Stomach (tissue), 8 donors: ENCODE measurements at regions not wholly inside any gene's neighbourhood (a gene's known extent, or its start where the extent isn't known, plus 50 kb on each side); places are given as distances from the start of the nearest gene placed in this dataset.

Source experiments
- DNase-seq, 2 donors: peaks; one replicate each; pipeline versions ENCODE4 v3.0.0 to v3.0.0-alpha.2; 2013 to 2019
- H3K27ac ChIP-seq, 5 donors: fragments of 200-600 bp in 4 of 5; sonication (generic) in 4 of 5; one replicate each; pipeline ENCODE4 v1.5.1; 2013 to 2019; ENCODE audit warnings: mild to moderate bottlenecking in 1 of 5, moderate library complexity in 1 of 5
- H3K27me3 ChIP-seq, 3 donors: fragments of 200-600 bp; sonication (generic); one replicate each; pipeline ENCODE4 v1.5.1; 2017 to 2019; ENCODE audit warnings: mixed run types in 1 of 3
- H3K36me3 ChIP-seq, 4 donors: fragments of 200-600 bp; sonication (generic); 1 replicate in 3 of 4; 2 replicates in 1 of 4; pipeline ENCODE4 v1.5.1; 2016 to 2019
- H3K4me1 ChIP-seq, 4 donors: fragments of 200-600 bp; sonication (generic); one replicate each; pipeline ENCODE4 v1.5.1; 2016 to 2019
- H3K4me3 ChIP-seq, 4 donors: fragments of 200-600 bp; sonication (generic) in 3 of 4; one replicate each; pipeline ENCODE4 v1.5.1; 2016 to 2019; ENCODE audit warnings: mild to moderate bottlenecking in 1 of 4
- H3K9me3 ChIP-seq, 4 donors: fragments of 200-600 bp; sonication (generic); one replicate each; pipeline ENCODE4 v1.5.1; 2016 to 2019
- EP300 ChIP-seq: sonication (generic); formaldehyde crosslinking; IDR thresholded peaks from one replicate; pipeline ENCODE4 v1.6.1; 2017; ENCODE audit warnings: antibody characterized with exemption
- POLR2A ChIP-seq, 4 donors: fragments of 450-650 bp; IDR thresholded peaks; one replicate each; pipeline ENCODE4 v1.6.1; 2016; ENCODE audit warnings: antibody characterized with exemption in 4 of 4, control low read depth in 2 of 4, mild to moderate bottlenecking in 1 of 4, moderate library complexity in 1 of 4
- POLR2AphosphoS5 ChIP-seq, 3 donors: sonication (generic); formaldehyde crosslinking; IDR thresholded peaks; one replicate each; pipeline ENCODE4 v1.6.1; 2016; ENCODE audit warnings: antibody characterized with exemption in 3 of 3
- WGBS, 5 donors: extraction: QIAGEN DNeasy Blood & Tissue Kit in 3 of 5; methylation state at CpG; one replicate each; pipeline versions ENCODE4 v1.1.5 to v1.1.7; 2013 to 2018; 5-methylcytosine and 5-hydroxymethylcytosine counted together
- intact Hi-C: fragments of 100-400 bp; cut with DNase I; formaldehyde crosslinking; loops from one replicate; pipeline ENCODE4 v1.15.1; 2023; ENCODE audit warnings: low total_unique reads
- TF ChIP-seq, protein P1 (sequence below), 7 experiments: fragments of 450-650 bp in 4 of 7; fragments of 200-600 bp in 3 of 7; sonication (generic) in 3 of 7; IDR thresholded peaks; one replicate each; pipeline ENCODE4 v1.5.1; 2016 to 2019; ENCODE audit warnings: antibody characterized with exemption in 7 of 7, control low read depth in 2 of 7, mild to moderate bottlenecking in 1 of 7
- donor health status: healthy with polysubstance abuse.
- donor health status: Bipolar disorder and iron deficiency.
- donor health status: healthy.

GRCh38 chr16:14358697-14359305 is 271.3 kb downstream of the PARN start:
- intact Hi-C loops: no loop called here
- TF ChIP-seq, protein P1, sequence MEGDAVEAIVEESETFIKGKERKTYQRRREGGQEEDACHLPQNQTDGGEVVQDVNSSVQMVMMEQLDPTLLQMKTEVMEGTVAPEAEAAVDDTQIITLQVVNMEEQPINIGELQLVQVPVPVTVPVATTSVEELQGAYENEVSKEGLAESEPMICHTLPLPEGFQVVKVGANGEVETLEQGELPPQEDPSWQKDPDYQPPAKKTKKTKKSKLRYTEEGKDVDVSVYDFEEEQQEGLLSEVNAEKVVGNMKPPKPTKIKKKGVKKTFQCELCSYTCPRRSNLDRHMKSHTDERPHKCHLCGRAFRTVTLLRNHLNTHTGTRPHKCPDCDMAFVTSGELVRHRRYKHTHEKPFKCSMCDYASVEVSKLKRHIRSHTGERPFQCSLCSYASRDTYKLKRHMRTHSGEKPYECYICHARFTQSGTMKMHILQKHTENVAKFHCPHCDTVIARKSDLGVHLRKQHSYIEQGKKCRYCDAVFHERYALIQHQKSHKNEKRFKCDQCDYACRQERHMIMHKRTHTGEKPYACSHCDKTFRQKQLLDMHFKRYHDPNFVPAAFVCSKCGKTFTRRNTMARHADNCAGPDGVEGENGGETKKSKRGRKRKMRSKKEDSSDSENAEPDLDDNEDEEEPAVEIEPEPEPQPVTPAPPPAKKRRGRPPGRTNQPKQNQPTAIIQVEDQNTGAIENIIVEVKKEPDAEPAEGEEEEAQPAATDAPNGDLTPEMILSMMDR (IDR thresholded peaks at IDR 0.05): no peak
- TF ChIP-seq POLR2A (IDR thresholded peaks at IDR 0.05): no peak
- no peak for TF ChIP-seq EP300
- no peak for TF ChIP-seq POLR2AphosphoS5 (IDR thresholded peaks at IDR 0.05)
- WGBS, 5 donors: 63 to 78% (median 70%) methylated on average over 4 of the region's 4 CpGs
- Histone ChIP-seq H3K36me3 (no peaks in the 10 kb centered on the region), H3K27ac (no peak overlapping the region), H3K4me3 (no peak overlapping the region), H3K4me1 (peaks cover 0 to 13% (median 5%) of the 10 kb centered on the region in 4 donors), H3K27me3 (peaks cover 0 to 5% (median 0%) of the 10 kb centered on the region in 3 donors), H3K9me3 (no peaks in the 10 kb centered on the region)
- DNase-seq: no peak

DNA sequence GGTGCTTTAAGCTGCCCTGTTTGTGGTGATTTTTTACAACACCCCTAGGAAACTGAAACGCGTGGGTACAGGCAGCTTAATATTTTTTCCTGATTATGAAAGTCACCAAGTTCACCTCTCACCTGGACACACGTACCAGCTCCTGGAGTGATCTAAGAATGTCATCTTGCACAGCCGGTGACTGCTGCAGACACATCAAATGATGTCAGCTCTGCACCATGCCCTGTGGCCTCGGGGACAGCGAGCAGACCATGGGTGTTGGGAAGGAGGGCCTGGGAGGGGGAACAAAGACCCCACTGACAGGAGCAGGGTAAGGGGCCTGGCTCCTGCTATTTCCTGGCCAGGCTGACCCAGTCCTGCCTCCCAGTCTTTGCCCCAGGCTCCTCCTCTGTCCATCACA is 272.7 kb downstream of the PARN start:
- TF ChIP-seq EP300 (no peak), POLR2A (IDR thresholded peaks at IDR 0.05) (no peak), POLR2AphosphoS5 (IDR thresholded peaks at IDR 0.05) (no peak)
- TF ChIP-seq, protein P1 (IDR thresholded peaks at IDR 0.05): no peak
- no peak for DNase-seq
- Histone ChIP-seq H3K36me3 (no peaks in the 10 kb centered on the region), H3K27ac (no peak overlapping the region), H3K4me1 (peaks cover 0 to 9% (median 2%) of the 10 kb centered on the region in 4 donors), H3K9me3 (no peaks in the 10 kb centered on the region), H3K27me3 (peaks cover 0 to 5% (median 0%) of the 10 kb centered on the region in 3 donors), H3K4me3 (no peak overlapping the region)
- intact Hi-C loops: no loop called here
- 57 to 84% (median 64%) methylated on average over 6 of the region's 6 CpGs for WGBS, 5 donors

DNA sequence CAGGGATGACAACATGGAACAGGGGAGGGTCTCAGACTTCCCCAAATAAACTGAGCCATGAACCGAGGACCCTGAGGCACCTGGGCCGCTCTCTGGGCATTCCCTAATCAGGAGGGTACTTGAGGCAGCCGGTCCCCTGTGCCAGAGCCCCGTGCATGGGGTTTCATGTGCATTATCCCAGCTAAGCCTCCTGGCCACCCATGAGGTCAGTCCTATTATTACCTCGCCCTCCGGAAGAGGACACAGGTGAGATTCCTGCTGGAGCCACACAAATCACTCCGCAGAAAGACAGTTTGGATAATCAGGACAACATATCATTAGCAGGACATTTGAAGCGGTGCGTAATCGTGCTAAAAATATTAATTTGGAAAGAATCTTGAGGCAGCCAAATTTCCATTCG is 274.0 kb downstream of the PARN start:
- Histone ChIP-seq H3K4me1 (peaks cover 0 to 9% (median 2%) of the 10 kb centered on the region in 4 donors), H3K4me3 (no peak overlapping the region), H3K27me3 (peaks cover 0 to 5% (median 0%) of the 10 kb centered on the region in 3 donors), H3K9me3 (no peaks in the 10 kb centered on the region), H3K36me3 (no peaks in the 10 kb centered on the region), H3K27ac (no peak overlapping the region)
- DNase-seq: no peak
- intact Hi-C loops: no loop called here
- no peak for TF ChIP-seq POLR2AphosphoS5 (IDR thresholded peaks at IDR 0.05)
- TF ChIP-seq, protein P1 (IDR thresholded peaks at IDR 0.05): no peak
- TF ChIP-seq POLR2A (IDR thresholded peaks at IDR 0.05): no peak
- TF ChIP-seq EP300: no peak
- 81 to 83% (median 83%) methylated on average over 11 of the region's 11 CpGs for WGBS, 5 donors

DNA sequence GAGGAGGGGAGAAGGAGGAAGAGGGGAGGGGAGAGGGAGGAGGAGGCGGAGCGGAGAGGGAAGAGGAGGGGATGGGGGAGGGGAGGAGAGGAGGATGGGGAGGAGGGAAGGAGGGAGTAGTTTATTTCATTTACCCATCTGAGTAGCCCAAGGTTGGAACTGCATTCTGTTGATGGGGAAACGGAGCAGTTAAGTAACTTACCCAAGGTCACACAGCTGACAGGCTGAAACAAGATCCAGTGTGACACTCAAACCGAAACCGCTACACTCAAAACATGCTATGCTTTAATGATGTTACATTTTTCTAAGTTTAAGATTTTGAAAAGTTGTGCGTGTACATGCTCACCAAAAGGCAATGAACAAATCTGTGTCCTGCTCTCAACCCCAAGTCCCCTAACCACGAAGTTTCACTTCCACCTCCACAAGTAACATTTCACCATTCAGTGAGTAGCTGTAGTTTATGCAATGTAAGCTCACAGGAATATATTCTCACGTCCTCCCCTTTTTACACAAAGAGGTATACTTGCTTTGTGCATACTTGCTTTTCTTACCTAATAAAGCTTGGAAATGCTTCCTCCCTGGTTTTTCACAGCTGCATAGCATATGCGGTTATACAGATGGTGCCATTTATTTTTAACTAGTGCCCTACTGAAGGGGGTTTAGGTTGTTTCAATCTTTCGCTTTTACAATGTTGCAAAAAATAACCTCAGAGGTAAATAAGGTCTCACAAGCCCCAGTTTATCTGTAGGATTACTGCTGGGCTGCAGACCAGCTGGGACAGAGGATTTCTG is 275.3 kb downstream of the PARN start:
- peaks cover 0 to 5% (median 0%) of the 10 kb centered on the region in 3 donors for H3K27me3 ChIP-seq
- WGBS, 5 donors: 48 to 58% (median 56%) methylated on average over 10 of the region's 10 CpGs
- H3K27ac ChIP-seq: peak overlapping the region in 1 of 5 donors; percentile 46
- peak in 1 of 2 donors; percentile 53 for DNase-seq
- TF ChIP-seq POLR2A (IDR thresholded peaks at IDR 0.05) (no peak), POLR2AphosphoS5 (IDR thresholded peaks at IDR 0.05) (no peak), EP300 (no peak)
- TF ChIP-seq, protein P1 (IDR thresholded peaks at IDR 0.05): no peak
- peak overlapping the region in 1 of 4 donors; percentile 1 for H3K4me3 ChIP-seq
- H3K4me1 ChIP-seq: peaks cover 0 to 9% (median 2%) of the 10 kb centered on the region in 4 donors
- intact Hi-C loops: no loop called here
- no peaks in the 10 kb centered on the region for H3K36me3 ChIP-seq
- H3K9me3 ChIP-seq: no peaks in the 10 kb centered on the region
